GM19043 (cell line): ENCODE measurements at regions not wholly inside any gene's neighbourhood (a gene's known extent, or its start where the extent isn't known, plus 50 kb on each side); places are given as distances from the start of the nearest gene placed in this dataset.

Experiments
- ATAC-seq: cut with Tn5 transposase; IDR thresholded peaks from one replicate; pipeline ENCODE4 v1.9.1; 2021; ENCODE audit warnings: low read depth; ENCODE audit not compliant: unreplicated experiment

DNA sequence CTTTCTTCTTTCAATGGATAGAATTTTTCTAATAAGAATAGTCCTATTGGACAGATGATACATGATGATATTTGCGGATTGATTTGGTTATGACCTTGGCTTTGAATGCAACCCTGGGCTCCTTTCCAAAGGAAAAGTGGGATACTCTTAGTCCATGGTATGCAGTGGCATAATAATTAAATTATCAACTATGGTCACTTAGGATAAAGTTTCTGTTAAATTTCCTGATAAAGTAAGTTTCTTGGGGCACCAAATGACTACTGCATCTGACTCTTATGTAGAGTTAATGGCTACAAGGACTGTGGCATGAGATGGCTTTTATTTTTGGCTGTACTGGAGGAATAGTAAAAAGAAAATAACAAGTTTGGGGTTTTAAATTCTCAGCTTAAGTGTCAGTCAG lies 126.7 kb downstream of the QPCT start:
- no peak for ATAC-seq

DNA sequence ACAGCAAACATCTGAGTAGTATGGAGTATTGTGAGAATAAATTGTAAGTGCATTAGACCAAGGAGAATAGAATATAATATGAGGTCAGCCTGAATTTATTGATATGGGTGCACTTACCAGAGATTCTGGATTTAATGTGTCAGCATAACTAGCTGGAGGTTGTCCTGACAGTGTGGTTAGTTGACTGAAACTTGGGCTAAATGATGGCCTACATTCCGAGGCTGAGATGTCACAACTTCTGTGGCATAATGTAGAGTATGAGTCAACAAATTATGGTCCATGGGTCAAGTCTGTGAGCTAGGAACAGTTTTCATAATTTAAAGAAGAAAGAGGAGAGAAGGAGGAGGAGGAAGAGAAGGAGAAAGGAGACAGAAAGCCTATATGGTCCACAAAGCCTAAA lies 127.6 kb downstream of the QPCT start:
- no peak for ATAC-seq

- ATAC-seq, result no peak
These were observed 128.5 kb downstream of the QPCT start for GRCh38 chr2:37472959-37473358.

DNA sequence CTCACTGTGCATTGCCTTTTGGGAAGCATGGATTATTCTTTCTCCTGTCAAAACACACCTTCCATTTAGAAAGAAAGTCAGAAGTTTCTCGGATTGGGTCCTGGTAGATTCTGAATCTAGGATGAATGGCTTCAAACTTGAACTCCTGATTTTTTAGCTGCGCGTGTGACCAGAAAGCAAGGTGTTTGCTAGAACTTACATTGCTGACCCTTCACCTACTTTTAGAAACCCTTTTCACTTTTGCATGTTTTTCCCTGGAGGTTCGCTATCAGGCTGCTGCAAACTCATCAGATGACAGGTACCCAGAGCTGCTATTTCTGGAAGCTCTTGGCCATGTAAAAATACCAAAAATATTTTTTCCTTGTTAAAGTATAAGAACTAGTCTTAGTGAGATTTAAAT lies 132.0 kb downstream of the QPCT start:
- no peak for ATAC-seq

GRCh38 chr2:37477921-37478320 lies 133.5 kb downstream of the QPCT start:
- no peak for ATAC-seq

GRCh38 chr2:37481244-37481643 lies 136.8 kb downstream of the QPCT start:
- no peak for ATAC-seq

GRCh38 chr2:37489041-37489456 lies 144.6 kb downstream of the QPCT start:
- ATAC-seq, result no peak

DNA sequence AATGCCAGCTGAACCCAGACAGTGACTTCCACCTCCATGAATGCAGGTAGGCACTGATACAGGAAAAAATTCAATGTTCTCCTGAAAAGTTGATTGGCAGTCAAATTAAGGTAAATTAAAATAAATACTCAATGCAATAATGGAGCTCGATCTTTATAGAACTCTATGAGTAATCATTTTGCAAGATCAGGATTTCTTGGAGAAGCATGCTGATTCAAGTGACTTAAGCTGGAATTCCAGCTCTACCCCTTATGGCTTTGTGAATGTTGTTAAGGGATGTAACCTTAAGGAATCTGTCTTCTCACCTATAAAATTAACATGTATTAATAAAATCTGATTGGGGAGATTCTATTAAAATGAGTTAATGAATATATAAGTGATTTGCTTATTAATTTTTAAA lies 145.1 kb downstream of the QPCT start:
- ATAC-seq, result no peak

GRCh38 chr2:37493425-37493824 lies 149.0 kb downstream of the QPCT start:
- no peak for ATAC-seq

DNA sequence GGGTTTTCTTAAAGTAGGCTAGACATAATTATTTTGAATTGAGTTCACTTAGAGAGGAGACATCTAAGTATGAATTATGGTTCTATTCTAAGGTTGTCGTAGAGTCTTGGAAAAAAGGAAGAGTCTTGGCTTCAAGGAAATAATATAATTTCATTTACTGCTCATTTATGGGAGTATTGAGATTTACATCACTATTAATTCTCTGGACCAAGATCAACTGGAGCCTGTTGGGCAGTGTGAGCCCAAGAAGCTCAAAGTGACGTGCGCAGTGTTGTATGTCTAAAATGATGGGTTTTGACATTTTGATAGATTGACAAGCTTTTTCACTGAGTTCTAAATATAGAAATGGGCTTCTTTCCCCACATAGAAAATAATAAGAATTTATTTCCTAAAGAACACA lies 154.7 kb downstream of the QPCT start:
- no peak for ATAC-seq

GRCh38 chr2:37500031-37500430 lies 155.6 kb downstream of the QPCT start:
- ATAC-seq, result no peak

GRCh38 chr2:37501113-37501512 lies 156.7 kb downstream of the QPCT start:
- ATAC-seq, result no peak

- no peak for ATAC-seq
These were observed 162.1 kb downstream of the QPCT start for GRCh38 chr2:37506407-37507050.

DNA sequence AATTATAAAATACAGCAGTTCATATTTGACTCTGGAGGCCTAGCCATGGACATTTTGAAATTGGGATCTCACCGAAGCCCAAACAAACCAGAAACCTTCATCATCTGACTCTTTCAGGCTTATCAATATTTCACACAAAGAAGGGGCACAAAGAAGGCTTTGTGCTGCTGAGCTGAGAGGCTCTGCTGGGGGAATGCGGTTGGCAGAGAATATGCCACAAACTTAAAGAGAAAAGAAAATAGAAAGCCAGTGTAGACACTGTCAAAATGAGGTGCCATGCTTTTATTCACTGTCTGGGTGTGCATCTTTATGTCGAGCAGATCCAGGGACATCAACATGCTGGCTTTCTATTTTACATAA lies 162.6 kb downstream of the QPCT start:
- ATAC-seq, result no peak

- ATAC-seq, result no peak
These were observed 163.3 kb downstream of the QPCT start for GRCh38 chr2:37507703-37508102.

GRCh38 chr2:37512971-37513370 lies 158.5 kb downstream of the CDC42EP3 start:
- ATAC-seq, result no peak

DNA sequence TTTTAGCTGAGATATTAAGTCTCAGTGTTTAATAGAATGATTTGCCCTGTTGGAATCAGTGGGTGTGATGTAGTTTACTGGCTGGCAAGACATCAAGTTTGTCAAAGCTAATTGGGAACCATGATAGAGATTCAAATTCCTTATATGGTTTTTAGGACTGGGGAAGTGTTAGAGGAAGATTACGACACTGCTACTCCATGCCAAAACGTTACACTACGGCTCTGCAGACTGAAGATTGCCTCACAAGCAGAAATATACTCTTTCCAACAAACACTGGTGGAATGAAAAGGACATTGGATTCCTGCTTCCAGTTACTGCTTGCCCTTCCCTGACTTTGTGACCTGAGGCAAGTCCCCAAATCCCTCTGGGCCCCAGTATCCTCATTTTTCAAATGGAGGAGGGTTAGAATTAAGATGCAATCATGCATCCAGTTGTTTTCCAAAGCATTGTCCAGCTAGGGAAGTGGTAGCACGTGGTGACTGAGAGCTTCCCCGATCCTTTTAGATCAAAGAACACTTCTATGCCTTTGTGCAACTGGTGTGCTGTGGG lies 147.6 kb downstream of the CDC42EP3 start:
- no peak for ATAC-seq

DNA sequence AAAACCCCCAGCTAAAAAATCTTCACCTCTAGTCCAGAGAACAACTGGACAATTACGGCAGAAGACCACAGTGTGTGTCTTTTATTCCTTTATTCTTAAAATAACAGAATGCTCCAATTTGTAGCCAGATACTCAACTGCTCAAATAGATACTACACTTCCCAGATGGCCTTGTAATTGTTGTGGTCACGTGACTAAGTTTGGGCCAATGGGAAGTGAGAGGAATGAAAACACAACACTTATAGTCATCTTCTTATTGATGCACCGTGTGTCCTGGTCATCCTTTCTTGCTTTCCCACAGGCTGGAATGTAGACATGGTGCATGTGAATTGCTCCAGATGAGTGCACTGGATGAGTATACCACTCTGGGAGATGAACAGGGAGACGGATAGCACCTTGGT lies 145.1 kb downstream of the CDC42EP3 start:
- ATAC-seq, result no peak

DNA sequence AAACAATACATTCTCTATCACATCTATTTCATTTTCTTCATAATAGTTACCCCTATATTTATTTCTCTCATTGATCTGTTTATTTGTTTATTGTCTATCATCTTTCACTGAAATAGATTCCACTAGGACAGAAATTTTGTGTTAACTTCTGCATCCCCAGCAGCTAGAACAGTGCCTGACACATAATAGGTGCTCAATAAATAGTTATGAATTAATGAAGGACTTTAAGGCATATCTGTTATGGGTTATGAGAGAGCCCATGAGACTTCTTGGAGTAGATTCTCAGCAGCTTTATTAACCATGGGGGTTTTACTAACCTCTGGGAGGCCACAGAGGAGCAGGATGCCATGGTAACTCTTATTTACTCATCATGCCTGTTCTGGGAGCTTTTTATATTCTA lies 144.6 kb downstream of the CDC42EP3 start:
- no peak for ATAC-seq

- no peak for ATAC-seq
These were observed 144.1 kb downstream of the CDC42EP3 start for GRCh38 chr2:37527361-37527760.

DNA sequence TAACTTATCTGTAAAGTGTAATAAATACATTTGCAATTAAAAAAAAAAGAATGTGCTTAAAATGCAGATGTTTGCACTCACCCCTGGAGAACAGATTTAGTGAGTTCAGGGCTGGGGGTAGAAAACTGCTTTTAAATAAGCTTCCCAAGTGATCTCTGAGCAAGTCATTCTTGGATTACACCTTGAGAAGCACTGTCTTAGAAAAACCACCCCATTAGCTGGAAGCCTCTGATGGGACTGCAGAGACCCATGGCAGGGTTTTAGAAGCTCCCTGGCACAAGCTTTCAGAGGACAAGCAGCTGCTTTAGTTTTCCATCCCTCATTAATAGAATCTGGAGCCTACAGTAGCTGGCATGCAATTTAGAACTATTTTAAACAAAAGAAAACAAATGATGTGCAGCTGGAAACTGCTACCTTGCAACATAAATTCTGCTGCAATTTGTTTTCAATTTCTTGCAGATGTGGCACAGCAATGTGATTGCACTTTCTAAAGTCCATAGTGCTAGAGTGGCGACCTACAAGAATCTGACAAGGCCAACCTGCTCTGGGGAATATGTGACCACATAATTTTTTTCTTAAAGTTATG lies 141.5 kb downstream of the CDC42EP3 start:
- ATAC-seq, result no peak

- ATAC-seq, result no peak
These were observed 138.9 kb downstream of the CDC42EP3 start for GRCh38 chr2:37532503-37532902.
